GM23248 (cell line): ENCODE measurements at regions not wholly inside any gene's neighbourhood (a gene's known extent, or its start where the extent isn't known, plus 50 kb on each side); places are given as distances from the start of the nearest gene placed in this dataset.

Experiments used
- DNase-seq: peaks from one replicate; pipeline ENCODE4 v3.0.0-alpha.2; 2015
- H2AFZ ChIP-seq: fragments of 200-600 bp; sonication (generic); 2 replicates; pipeline ENCODE4 v1.6.1; 2016; ENCODE audit warnings: antibody characterized with exemption
- H3F3A ChIP-seq: fragments of 200-600 bp; sonication (generic); 2 replicates; pipeline ENCODE4 v1.6.1; 2016; ENCODE audit warnings: mild to moderate bottlenecking, antibody characterized with exemption, mixed run types; ENCODE audit not compliant: insufficient read depth
- H3K27ac ChIP-seq: fragments of 200-600 bp; sonication (generic); 2 replicates; pipeline ENCODE4 v1.5.1; 2016; ENCODE audit warnings: mild to moderate bottlenecking
- H3K27me3 ChIP-seq: fragments of 200-600 bp; sonication (generic); replicated peaks from 2 replicates; pipeline ENCODE4 v1.6.1; 2016; ENCODE audit warnings: mild to moderate bottlenecking; ENCODE audit not compliant: insufficient read depth
- H3K36me3 ChIP-seq: fragments of 200-600 bp; sonication (generic); 2 replicates; pipeline ENCODE4 v1.6.1; 2016; ENCODE audit warnings: low read depth, mild to moderate bottlenecking
- H3K4me1 ChIP-seq: fragments of 200-600 bp; sonication (generic); 2 replicates; pipeline ENCODE4 v1.6.1; 2016; ENCODE audit warnings: mild to moderate bottlenecking; ENCODE audit not compliant: insufficient read depth
- H3K4me2 ChIP-seq: fragments of 200-600 bp; sonication (generic); one replicate; pipeline ENCODE4 v1.6.1; 2016; ENCODE audit warnings: mild to moderate bottlenecking; ENCODE audit not compliant: unreplicated experiment
- H3K4me3 ChIP-seq: fragments of 200-600 bp; sonication (generic); 2 replicates; pipeline ENCODE4 v1.5.1; 2016; ENCODE audit warnings: mild to moderate bottlenecking
- H3K79me2 ChIP-seq: fragments of 200-600 bp; sonication (generic); 2 replicates; pipeline ENCODE4 v1.6.1; 2016; ENCODE audit warnings: mild to moderate bottlenecking; ENCODE audit not compliant: insufficient read depth
- H3K9ac ChIP-seq: fragments of 200-600 bp; sonication (generic); 2 replicates; pipeline ENCODE4 v1.6.1; 2016; ENCODE audit warnings: mild to moderate bottlenecking
- H3K9me2 ChIP-seq: fragments of 200-600 bp; sonication (generic); 2 replicates; pipeline ENCODE4 v1.6.1; 2016; ENCODE audit warnings: mixed run types, mild to moderate bottlenecking, moderate library complexity; ENCODE audit not compliant: insufficient read depth
- H3K9me3 ChIP-seq: fragments of 200-600 bp; sonication (generic); one replicate; pipeline ENCODE4 v1.6.1; 2017; ENCODE audit warnings: low read depth
- H4K20me1 ChIP-seq: fragments of 200-600 bp; sonication (generic); 2 replicates; pipeline ENCODE4 v1.6.0; 2016; ENCODE audit not compliant: insufficient read depth
- EZH2 ChIP-seq: fragments of 200-600 bp; sonication (generic); IDR thresholded peaks from 2 replicates; pipeline ENCODE4 v1.6.1; 2018; ENCODE audit warnings: antibody characterized with exemption, mild to moderate bottlenecking; ENCODE audit not compliant: insufficient read depth, poor library complexity, severe bottlenecking
- EZH2phosphoT487 ChIP-seq: fragments of 200-600 bp; sonication (generic); IDR thresholded peaks from 2 replicates; pipeline ENCODE4 v1.6.1; 2018; ENCODE audit warnings: antibody characterized with exemption, moderate library complexity, mild to moderate bottlenecking, low read depth; ENCODE audit not compliant: insufficient read depth
- WGBS, 2 experiments: methylation state at CpG; one replicate each; pipeline ENCODE4 v1.1.6; 2015 to 2017; ENCODE audit warnings: low lambda C conversion rate in 2 of 2, low coverage in 1 of 2; ENCODE audit errors: missing lambda C conversion rate in 2 of 2; 5-methylcytosine and 5-hydroxymethylcytosine counted together
- in situ Hi-C: fragments of 300-500 bp; cut with MboI; formaldehyde crosslinking; loops from 2 replicates; pipeline ENCODE4 v1.15.0; 2020

- in situ Hi-C loops: no loop called here
- WGBS, 2 experiments: 36 to 40% methylated on average over 9 to 12 of the region's 12 CpGs
Observed at GRCh38 chr14:104475256-104475655, 104.3 kb upstream of the C14orf180 start.

GRCh38 chr14:104475802-104476201 lies 103.8 kb upstream of the C14orf180 start:
- Histone ChIP-seq H3K9ac (no peak overlapping the region), H3K27ac (no peak overlapping the region), H3F3A (no peaks in the 10 kb centered on the region), H4K20me1 (no peaks in the 10 kb centered on the region), H3K79me2 (no peaks in the 10 kb centered on the region), H3K9me3 (no peaks in the 10 kb centered on the region), H3K4me2 (no peak overlapping the region), H3K4me1 (no peaks in the 10 kb centered on the region), H3K4me3 (no peak overlapping the region), H3K36me3 (no peaks in the 10 kb centered on the region), H2AFZ (no peak overlapping the region), H3K27me3 (no peaks in the 10 kb centered on the region), H3K9me2 (no peaks in the 10 kb centered on the region)
- in situ Hi-C loops: no loop called here
- TF ChIP-seq EZH2phosphoT487 (no peak), EZH2 (no peak)
- WGBS, 2 experiments: 43 to 52% methylated on average over 8 to 10 of the region's 10 CpGs
- no peak for DNase-seq

More at GRCh38 chr14:104475256-104475655, 104.3 kb upstream of the C14orf180 start:
- TF ChIP-seq EZH2phosphoT487 (no peak), EZH2 (no peak)
- H4K20me1 ChIP-seq: no peaks in the 10 kb centered on the region
- no peaks in the 10 kb centered on the region for H3K79me2 ChIP-seq
- H3F3A ChIP-seq: no peaks in the 10 kb centered on the region
- H3K4me2 ChIP-seq: no peak overlapping the region
- H3K9me2 ChIP-seq: no peaks in the 10 kb centered on the region
- H2AFZ ChIP-seq: no peak overlapping the region
- H3K27ac ChIP-seq: no peak overlapping the region
- no peak overlapping the region for H3K4me3 ChIP-seq
- H3K4me1 ChIP-seq: no peaks in the 10 kb centered on the region
- H3K36me3 ChIP-seq: no peaks in the 10 kb centered on the region
- no peaks in the 10 kb centered on the region for H3K27me3 ChIP-seq
- no peaks in the 10 kb centered on the region for H3K9me3 ChIP-seq
- H3K9ac ChIP-seq: no peak overlapping the region
- no peak for DNase-seq

GRCh38 chr14:104476437-104476836 lies 103.1 kb upstream of the C14orf180 start:
- Histone ChIP-seq H3K27me3 (no peaks in the 10 kb centered on the region), H3K9ac (no peak overlapping the region), H3K4me3 (no peak overlapping the region), H3K79me2 (no peaks in the 10 kb centered on the region), H3K9me3 (no peaks in the 10 kb centered on the region), H3K9me2 (no peaks in the 10 kb centered on the region), H3F3A (no peaks in the 10 kb centered on the region), H3K4me2 (no peak overlapping the region), H2AFZ (no peak overlapping the region), H3K36me3 (no peaks in the 10 kb centered on the region), H4K20me1 (no peaks in the 10 kb centered on the region), H3K27ac (no peak overlapping the region), H3K4me1 (no peaks in the 10 kb centered on the region)
- in situ Hi-C loops: no loop called here
- TF ChIP-seq EZH2 (no peak), EZH2phosphoT487 (no peak)
- no peak for DNase-seq
- WGBS, 2 experiments: 36 to 41% methylated on average over 10 of the region's 10 CpGs

- no peaks in the 10 kb centered on the region for H3K27me3 ChIP-seq
- H3K4me2 ChIP-seq: no peak overlapping the region
- DNase-seq: no peak
- TF ChIP-seq EZH2 (no peak), EZH2phosphoT487 (no peak)
- no peaks in the 10 kb centered on the region for H3K36me3 ChIP-seq
- H3K9me3 ChIP-seq: no peaks in the 10 kb centered on the region
- H4K20me1 ChIP-seq: no peaks in the 10 kb centered on the region
- H3K9ac ChIP-seq: no peak overlapping the region
- WGBS, 2 experiments: 51 to 68% methylated on average over 14 to 15 of the region's 15 CpGs
- H3K79me2 ChIP-seq: no peaks in the 10 kb centered on the region
- no peaks in the 10 kb centered on the region for H3K4me1 ChIP-seq
- H3F3A ChIP-seq: no peaks in the 10 kb centered on the region
- no peaks in the 10 kb centered on the region for H3K9me2 ChIP-seq
- H3K27ac ChIP-seq: no peak overlapping the region
- no peak overlapping the region for H2AFZ ChIP-seq
- no peak overlapping the region for H3K4me3 ChIP-seq
- in situ Hi-C loops: no loop called here
Observed at GRCh38 chr14:104477117-104477623, 102.4 kb upstream of the C14orf180 start.
